ENCODE measurements at regions not wholly inside any gene's neighbourhood (a gene's known extent, or its start where the extent isn't known, plus 50 kb on each side); places are given as distances from the start of the nearest gene placed in this dataset.

DNA sequence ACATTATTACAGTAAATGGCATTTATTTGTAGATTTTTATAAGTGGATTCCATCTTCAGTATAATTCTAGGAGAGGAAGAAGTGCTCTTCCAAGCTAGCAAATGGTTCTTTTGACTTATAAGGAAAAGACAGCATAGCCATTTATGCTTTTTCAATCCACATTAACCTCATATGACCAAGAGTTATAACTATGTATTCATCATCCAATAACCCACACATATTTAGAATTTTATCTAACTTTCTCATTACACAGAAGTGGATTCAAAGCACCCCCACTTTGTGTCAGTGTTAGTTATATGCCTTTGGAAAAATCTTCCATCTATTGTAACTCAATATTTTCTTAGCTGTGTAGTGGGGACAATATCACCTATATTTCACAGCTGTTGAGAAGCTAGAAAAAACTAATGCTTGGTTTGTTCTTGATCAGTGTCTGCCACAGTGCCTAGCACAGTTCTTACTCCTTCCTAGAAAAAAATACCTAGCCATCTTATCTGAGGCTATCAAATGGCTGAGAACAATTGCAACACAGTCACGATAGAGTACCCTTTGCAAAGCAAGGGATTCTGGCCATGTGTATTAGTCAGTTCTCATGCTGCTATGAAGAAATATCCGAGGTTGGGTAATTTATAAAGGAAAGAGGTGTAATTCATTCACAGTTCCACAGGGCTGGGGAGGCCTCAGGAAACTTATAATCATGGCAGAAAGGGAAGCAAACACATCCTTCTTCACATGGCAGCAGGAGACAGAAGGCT lies 986.3 kb downstream of the TFAP2A start:
- no peaks in the 10 kb centered on the region for H3K36me3 ChIP-seq
- no peak overlapping the region for H3K27ac ChIP-seq
- H3K27me3 ChIP-seq, result no peaks in the 10 kb centered on the region
- H3K4me3 ChIP-seq, result no peak overlapping the region
- H3K9me3 ChIP-seq, result no peaks in the 10 kb centered on the region
- DNase-seq (ENCODE audit: low spot score), result no peak
- TF ChIP-seq, protein P1, sequence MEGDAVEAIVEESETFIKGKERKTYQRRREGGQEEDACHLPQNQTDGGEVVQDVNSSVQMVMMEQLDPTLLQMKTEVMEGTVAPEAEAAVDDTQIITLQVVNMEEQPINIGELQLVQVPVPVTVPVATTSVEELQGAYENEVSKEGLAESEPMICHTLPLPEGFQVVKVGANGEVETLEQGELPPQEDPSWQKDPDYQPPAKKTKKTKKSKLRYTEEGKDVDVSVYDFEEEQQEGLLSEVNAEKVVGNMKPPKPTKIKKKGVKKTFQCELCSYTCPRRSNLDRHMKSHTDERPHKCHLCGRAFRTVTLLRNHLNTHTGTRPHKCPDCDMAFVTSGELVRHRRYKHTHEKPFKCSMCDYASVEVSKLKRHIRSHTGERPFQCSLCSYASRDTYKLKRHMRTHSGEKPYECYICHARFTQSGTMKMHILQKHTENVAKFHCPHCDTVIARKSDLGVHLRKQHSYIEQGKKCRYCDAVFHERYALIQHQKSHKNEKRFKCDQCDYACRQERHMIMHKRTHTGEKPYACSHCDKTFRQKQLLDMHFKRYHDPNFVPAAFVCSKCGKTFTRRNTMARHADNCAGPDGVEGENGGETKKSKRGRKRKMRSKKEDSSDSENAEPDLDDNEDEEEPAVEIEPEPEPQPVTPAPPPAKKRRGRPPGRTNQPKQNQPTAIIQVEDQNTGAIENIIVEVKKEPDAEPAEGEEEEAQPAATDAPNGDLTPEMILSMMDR (IDR thresholded peaks at IDR 0.05), result no peak
- no peaks in the 10 kb centered on the region for H3K4me1 ChIP-seq

DNA sequence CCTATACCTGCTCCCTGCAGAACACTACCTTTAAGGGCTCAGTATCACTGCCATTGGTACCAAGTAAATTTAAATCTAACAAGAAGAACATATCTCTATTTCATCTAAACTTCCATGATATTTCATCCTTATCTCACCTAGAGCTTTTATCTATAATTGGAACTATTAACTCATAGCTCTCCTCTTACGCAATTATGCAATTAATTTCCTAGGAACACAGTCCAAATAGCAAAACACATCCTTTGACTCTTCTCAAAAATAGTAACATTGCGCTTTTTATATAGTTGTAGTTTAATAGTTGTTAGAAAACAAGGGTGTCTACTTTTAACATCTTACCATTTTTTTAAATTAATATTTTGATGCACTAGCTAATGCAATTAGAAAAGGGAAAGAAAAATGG lies 986.8 kb upstream of the SLC35B3 start:
- Histone ChIP-seq H3K36me3 (no peaks in the 10 kb centered on the region), H3K4me1 (no peaks in the 10 kb centered on the region), H3K9me3 (no peaks in the 10 kb centered on the region), H3K27ac (no peak overlapping the region), H3K27me3 (no peaks in the 10 kb centered on the region), H3K4me3 (no peak overlapping the region)
- TF ChIP-seq, protein P1 (IDR thresholded peaks at IDR 0.05), result no peak
- DNase-seq (ENCODE audit: low spot score), result no peak

DNA sequence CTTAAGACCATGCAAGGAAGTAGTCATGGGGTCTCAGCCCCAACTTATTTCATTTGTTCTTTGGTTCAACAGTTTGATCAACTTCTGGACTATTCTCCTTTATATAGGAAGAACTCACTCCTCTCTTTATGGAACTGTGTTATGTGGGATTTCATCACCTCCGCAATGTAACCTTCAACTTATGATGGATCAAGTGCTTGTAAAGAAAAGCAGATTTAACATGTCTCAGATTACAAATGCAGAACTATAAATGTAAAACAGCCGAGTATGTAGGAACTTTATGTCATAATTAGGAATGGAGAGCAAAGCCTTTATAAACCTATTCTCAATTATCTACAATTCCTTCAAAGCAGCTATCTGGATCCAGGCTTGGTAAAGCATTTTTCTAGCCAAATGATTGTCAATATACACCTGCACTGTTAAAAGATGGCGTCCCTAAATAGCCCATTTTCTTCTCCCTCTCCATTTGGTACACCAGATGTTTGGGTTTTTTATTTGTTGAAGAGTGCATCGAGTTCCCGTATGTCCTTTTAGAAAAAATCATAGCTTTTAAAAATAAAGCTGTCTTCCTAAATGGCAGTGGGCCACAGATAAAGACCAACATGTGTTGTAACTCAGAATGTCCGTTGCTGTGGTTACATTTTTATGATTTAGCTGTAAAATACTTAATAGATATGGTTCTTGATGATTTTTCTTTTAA lies 985.1 kb upstream of the SLC35B3 start:
- Histone ChIP-seq H3K4me3 (no peak overlapping the region), H3K4me1 (no peaks in the 10 kb centered on the region), H3K9me3 (no peaks in the 10 kb centered on the region), H3K36me3 (no peaks in the 10 kb centered on the region), H3K27me3 (no peaks in the 10 kb centered on the region), H3K27ac (no peak overlapping the region)
- TF ChIP-seq, protein P1 (IDR thresholded peaks at IDR 0.05), result no peak
- no peak for DNase-seq (ENCODE audit: low spot score)

GRCh38 chr6:9417400-9417799 lies 982.1 kb upstream of the SLC35B3 start:
- no peaks in the 10 kb centered on the region for H3K9me3 ChIP-seq
- no peak for DNase-seq (ENCODE audit: low spot score)
- no peaks in the 10 kb centered on the region for H3K4me1 ChIP-seq
- TF ChIP-seq, protein P1 (IDR thresholded peaks at IDR 0.05), result no peak
- H3K27ac ChIP-seq, result no peak overlapping the region
- no peak overlapping the region for H3K4me3 ChIP-seq
- H3K27me3 ChIP-seq, result no peaks in the 10 kb centered on the region
- no peaks in the 10 kb centered on the region for H3K36me3 ChIP-seq

DNA sequence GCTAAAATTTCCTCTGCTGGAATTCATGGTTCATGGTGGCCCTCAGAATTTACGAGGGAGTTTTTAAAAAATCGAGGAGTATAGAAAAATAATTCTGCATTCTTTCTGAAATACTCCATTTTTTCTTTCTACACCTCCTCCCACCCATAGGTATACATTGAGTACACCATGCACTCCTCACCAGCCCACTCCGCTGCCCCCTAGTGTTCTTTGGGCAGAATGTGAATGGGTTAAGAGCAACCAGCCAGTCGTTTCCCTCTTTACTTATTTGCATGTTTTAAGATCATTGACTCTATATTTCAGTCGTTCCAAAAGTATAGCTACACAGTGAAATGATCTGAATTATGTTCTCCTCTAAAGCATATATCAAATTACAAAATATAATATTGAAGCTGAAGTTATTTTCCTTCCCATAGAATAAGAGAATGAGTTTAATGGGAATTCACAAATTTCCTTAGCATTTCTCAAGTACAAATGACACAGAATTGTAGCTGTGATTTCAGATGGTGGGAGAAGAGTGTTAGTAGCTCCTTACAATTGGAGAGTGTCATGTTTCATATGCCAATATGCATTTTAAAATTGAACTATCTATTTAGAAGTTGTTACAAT lies 977.7 kb upstream of the SLC35B3 start:
- no peak overlapping the region for H3K27ac ChIP-seq
- H3K36me3 ChIP-seq, result no peaks in the 10 kb centered on the region
- H3K9me3 ChIP-seq, result no peaks in the 10 kb centered on the region
- no peak overlapping the region for H3K4me3 ChIP-seq
- no peaks in the 10 kb centered on the region for H3K27me3 ChIP-seq
- H3K4me1 ChIP-seq, result no peaks in the 10 kb centered on the region
- DNase-seq (ENCODE audit: low spot score), result no peak
- TF ChIP-seq, protein P1 (IDR thresholded peaks at IDR 0.05), result peak; percentile 36 to 57
